Neuronal stem cell (in vitro differentiated cells): ENCODE measurements at regions not wholly inside any gene's neighbourhood (a gene's known extent, or its start where the extent isn't known, plus 50 kb on each side); places are given as distances from the start of the nearest gene placed in this dataset.

Experiments
- DNase-seq: peaks from one replicate; pipeline ENCODE4 v3.0.0-alpha.2; 2013; ENCODE audit warnings: low spot score
- H2AFZ ChIP-seq: one replicate; pipeline ENCODE4 v1.6.1; 2013; ENCODE audit warnings: mild to moderate bottlenecking, low read length, inconsistent platforms
- H2AK5ac ChIP-seq: 2 replicates; pipeline ENCODE4 v1.6.1; 2013; ENCODE audit warnings: low read depth, mild to moderate bottlenecking, inconsistent platforms, low read length, moderate library complexity, mixed read lengths
- H2BK120ac ChIP-seq: 2 replicates; pipeline ENCODE4 v1.6.1; 2013; ENCODE audit warnings: low read depth, mild to moderate bottlenecking, inconsistent platforms, low read length, moderate library complexity, mixed read lengths
- H2BK12ac ChIP-seq: one replicate; pipeline ENCODE4 v1.6.1; 2013; ENCODE audit warnings: low read length, inconsistent platforms
- H2BK15ac ChIP-seq: 2 replicates; pipeline ENCODE4 v1.6.1; 2013; ENCODE audit warnings: mild to moderate bottlenecking, low read length, inconsistent platforms, mixed read lengths
- H2BK5ac ChIP-seq: one replicate; pipeline ENCODE4 v1.6.1; 2013; ENCODE audit warnings: inconsistent platforms, mild to moderate bottlenecking, low read length, moderate library complexity
- H3K14ac ChIP-seq: one replicate; pipeline ENCODE4 v1.6.1; 2013; ENCODE audit warnings: low read length, inconsistent platforms
- H3K18ac ChIP-seq: 2 replicates; pipeline ENCODE4 v1.6.1; 2013; ENCODE audit warnings: low read length, inconsistent platforms
- H3K23ac ChIP-seq: 2 replicates; pipeline ENCODE4 v1.6.1; 2013; ENCODE audit warnings: low read depth, mild to moderate bottlenecking, mixed read lengths, low read length, inconsistent platforms; ENCODE audit not compliant: poor library complexity
- H3K27ac ChIP-seq: replicated peaks from 3 replicates; pipeline ENCODE4 v1.5.1; 2013; ENCODE audit warnings: low read length, inconsistent platforms
- H3K27me3 ChIP-seq, 3 experiments: 2 replicates each; pipeline ENCODE4 v1.6.1; 2013; ENCODE audit warnings: low read length in 3 of 3, mild to moderate bottlenecking in 2 of 3, inconsistent platforms in 1 of 3, low read depth in 1 of 3, mixed read lengths in 1 of 3, moderate library complexity in 1 of 3; ENCODE audit not compliant: control insufficient read depth in 3 of 3, insufficient read depth in 3 of 3
- H3K36me3 ChIP-seq, 2 donors: replicated peaks in 1 of 2; 2 replicates each; pipeline ENCODE4 v1.6.1; 2013; ENCODE audit warnings: low read length in 2 of 2; ENCODE audit not compliant: control insufficient read depth in 2 of 2, insufficient read depth in 2 of 2
- H3K4ac ChIP-seq: 2 replicates; pipeline ENCODE4 v1.6.1; 2013; ENCODE audit warnings: inconsistent platforms, mild to moderate bottlenecking, low read length, moderate library complexity
- H3K4me1 ChIP-seq, 2 donors: 1 replicate in 1 of 2; 2 replicates in 1 of 2; pipeline ENCODE4 v1.6.1; 2013; ENCODE audit warnings: low read length in 2 of 2, low read depth in 1 of 2; ENCODE audit not compliant: control insufficient read depth in 2 of 2, insufficient read depth in 1 of 2
- H3K4me2 ChIP-seq: one replicate; pipeline ENCODE4 v1.6.1; 2013; ENCODE audit warnings: mild to moderate bottlenecking, low read length, inconsistent platforms; ENCODE audit not compliant: insufficient read depth, poor library complexity, severe bottlenecking
- H3K4me3 ChIP-seq, 2 donors: 2 replicates each; pipeline ENCODE4 v1.5.1; 2013; ENCODE audit warnings: low read length in 2 of 2, mild to moderate bottlenecking in 2 of 2, inconsistent platforms in 1 of 2, moderate library complexity in 1 of 2
- H3K79me1 ChIP-seq: one replicate; pipeline ENCODE4 v1.6.1; 2013; ENCODE audit warnings: low read depth, mild to moderate bottlenecking, inconsistent platforms, low read length, moderate library complexity
- H3K9ac ChIP-seq: one replicate; pipeline ENCODE4 v1.6.1; 2013; ENCODE audit warnings: mild to moderate bottlenecking, low read depth, low read length, inconsistent platforms; ENCODE audit not compliant: poor library complexity
- H3K9me3 ChIP-seq, 2 donors: replicated peaks in 1 of 2; 2 replicates each; pipeline versions ENCODE3 to v1.6.1; 2013; ENCODE audit warnings: low read length in 2 of 2, mild to moderate bottlenecking in 2 of 2, inconsistent platforms in 1 of 2, low read depth in 1 of 2, mixed read lengths in 1 of 2, moderate library complexity in 1 of 2; ENCODE audit not compliant: control insufficient read depth in 2 of 2, insufficient read depth in 1 of 2
- H4K8ac ChIP-seq: one replicate; pipeline ENCODE4 v1.6.1; 2013; ENCODE audit warnings: low read depth, mild to moderate bottlenecking, inconsistent platforms, low read length, moderate library complexity
- H4K91ac ChIP-seq: one replicate; pipeline ENCODE4 v1.6.1; 2013; ENCODE audit warnings: low read length, low read depth, mild to moderate bottlenecking, inconsistent platforms; ENCODE audit not compliant: poor library complexity
- WGBS, 2 donors: extraction: QIAGEN DNeasy Blood & Tissue Kit; methylation state at CpG; one replicate each; pipeline ENCODE4 v1.1.7; 2013; ENCODE audit warnings: missing lambda C conversion rate in 2 of 2, mixed read lengths in 1 of 2; ENCODE audit not compliant: insufficient read length in 2 of 2, insufficient replicate concordance in 1 of 2; ENCODE audit errors: extremely low coverage in 2 of 2; 5-methylcytosine and 5-hydroxymethylcytosine counted together

- Histone ChIP-seq H3K79me1 (no peaks in the 10 kb centered on the region), H3K4me1 (no peaks in the 10 kb centered on the region), H3K36me3 (no peaks in the 10 kb centered on the region), H3K4ac (no peak overlapping the region), H3K4me3 (no peak overlapping the region), H2BK120ac (no peak overlapping the region), H2BK12ac (no peak overlapping the region), H3K4me2 (no peak overlapping the region), H4K91ac (no peak overlapping the region), H3K27me3 (no peaks in the 10 kb centered on the region), H4K8ac (no peak overlapping the region), H3K23ac (no peak overlapping the region), H3K18ac (no peak overlapping the region), H3K27ac (no peak overlapping the region), H2BK15ac (no peak overlapping the region), H2AK5ac (no peak overlapping the region), H3K9me3 (no peaks in the 10 kb centered on the region), H3K9ac (no peak overlapping the region), H2AFZ (no peak overlapping the region), H3K14ac (no peak overlapping the region), H2BK5ac (no peak overlapping the region)
- no peak for DNase-seq
- no CpG with 5 or more reads among the region's 6 CpGs for WGBS, 2 donors
Measured at GRCh38 chr12:118813778-118814357, 167.5 kb upstream of the SRRM4 start.

- Histone ChIP-seq H3K27me3 (no peaks in the 10 kb centered on the region), H3K23ac (no peak overlapping the region), H2AFZ (no peak overlapping the region), H3K9ac (no peak overlapping the region), H2BK5ac (no peak overlapping the region), H3K4me2 (no peak overlapping the region), H3K27ac (no peak overlapping the region), H3K79me1 (no peaks in the 10 kb centered on the region), H3K4me1 (no peaks in the 10 kb centered on the region), H2BK15ac (no peak overlapping the region), H3K9me3 (no peaks in the 10 kb centered on the region), H3K36me3 (no peaks in the 10 kb centered on the region), H3K18ac (no peak overlapping the region), H4K91ac (no peak overlapping the region), H2BK12ac (no peak overlapping the region), H2BK120ac (no peak overlapping the region), H4K8ac (no peak overlapping the region), H3K14ac (no peak overlapping the region), H2AK5ac (no peak overlapping the region), H3K4me3 (no peak overlapping the region), H3K4ac (no peak overlapping the region)
- no CpG with 5 or more reads among the region's 3 CpGs for WGBS, 2 donors
- DNase-seq = no peak
Measured at GRCh38 chr12:118816296-118816695, 165.0 kb upstream of the SRRM4 start.

- Histone ChIP-seq H2AFZ (no peak overlapping the region), H2BK12ac (no peak overlapping the region), H3K23ac (no peak overlapping the region), H2BK120ac (no peak overlapping the region), H3K27me3 (no peaks in the 10 kb centered on the region), H3K4me3 (no peak overlapping the region), H4K91ac (no peak overlapping the region), H3K9ac (no peak overlapping the region), H2BK5ac (no peak overlapping the region), H3K9me3 (no peaks in the 10 kb centered on the region), H3K79me1 (no peaks in the 10 kb centered on the region), H3K36me3 (no peaks in the 10 kb centered on the region), H3K14ac (no peak overlapping the region), H3K27ac (no peak overlapping the region), H2BK15ac (no peak overlapping the region), H3K4ac (no peak overlapping the region), H4K8ac (no peak overlapping the region), H3K18ac (no peak overlapping the region), H3K4me1 (no peaks in the 10 kb centered on the region), H3K4me2 (no peak overlapping the region), H2AK5ac (no peak overlapping the region)
- no CpG with 5 or more reads among the region's 5 CpGs for WGBS, 2 donors
- DNase-seq = no peak
Measured at GRCh38 chr12:118821386-118821925, 159.9 kb upstream of the SRRM4 start.

- Histone ChIP-seq H2BK5ac (no peak overlapping the region), H3K14ac (no peak overlapping the region), H3K27me3 (no peaks in the 10 kb centered on the region), H3K4ac (no peak overlapping the region), H3K27ac (no peak overlapping the region), H2BK15ac (no peak overlapping the region), H3K36me3 (no peaks in the 10 kb centered on the region), H3K79me1 (no peaks in the 10 kb centered on the region), H3K23ac (no peak overlapping the region), H3K9me3 (no peaks in the 10 kb centered on the region), H4K91ac (no peak overlapping the region), H2AFZ (no peak overlapping the region), H3K4me2 (no peak overlapping the region), H3K4me1 (peaks cover 0 to 1% of the 10 kb centered on the region in 2 donors), H3K9ac (no peak overlapping the region), H4K8ac (no peak overlapping the region), H2BK12ac (no peak overlapping the region), H3K18ac (no peak overlapping the region), H2BK120ac (no peak overlapping the region), H3K4me3 (no peak overlapping the region), H2AK5ac (no peak overlapping the region)
- DNase-seq = no peak
- no CpG with 5 or more reads among the region's 3 CpGs for WGBS, 2 donors
Measured at GRCh38 chr12:118822512-118822911, 158.8 kb upstream of the SRRM4 start.
